Stimulated activated CD4-positive, alpha-beta T cell treated with anti-CD3 and anti-CD28 coated beads, Interleukin-2, amount 100 ng/mL, for 48 hours (primary cell): ENCODE measurements at regions not wholly inside any gene's neighbourhood (a gene's known extent, or its start where the extent isn't known, plus 50 kb on each side); places are given as distances from the start of the nearest gene placed in this dataset.
"Not testable (repeated sequence)": the region's sequence is repeated elsewhere in the genome, so short reads cannot be mapped to it uniquely, and the experiment has no call there.

ENCODE experiments used
- DNase-seq, 2 donors: peaks; one replicate each; pipeline ENCODE4 v3.0.0-alpha.2; 2020

DNA sequence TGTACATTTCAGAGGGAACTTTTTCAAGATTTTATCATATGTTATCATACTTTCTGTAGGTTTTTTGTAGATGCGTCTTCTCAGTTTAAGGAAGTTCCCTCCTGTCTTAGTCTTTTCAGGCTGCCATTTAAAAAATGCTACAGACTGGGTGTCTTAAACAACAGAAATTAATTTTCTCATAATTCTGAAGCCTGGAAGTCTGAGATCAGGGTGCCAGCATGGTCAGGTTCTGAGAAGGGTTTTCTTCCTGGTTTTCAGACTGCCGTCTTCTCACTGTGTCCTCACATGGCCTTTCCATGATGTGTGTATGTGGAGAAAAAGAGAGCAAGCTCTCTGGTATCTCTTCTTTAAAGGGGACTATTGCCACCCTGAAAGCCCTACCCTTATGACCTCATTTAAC is 189.9 kb upstream of the SOX2 start:
- no peak for DNase-seq

GRCh38 chr3:181518222-181518621 is 193.5 kb upstream of the SOX2 start:
- no peak for DNase-seq

GRCh38 chr3:181512787-181513186 is 198.9 kb upstream of the SOX2 start:
- DNase-seq, result no peak

DNA sequence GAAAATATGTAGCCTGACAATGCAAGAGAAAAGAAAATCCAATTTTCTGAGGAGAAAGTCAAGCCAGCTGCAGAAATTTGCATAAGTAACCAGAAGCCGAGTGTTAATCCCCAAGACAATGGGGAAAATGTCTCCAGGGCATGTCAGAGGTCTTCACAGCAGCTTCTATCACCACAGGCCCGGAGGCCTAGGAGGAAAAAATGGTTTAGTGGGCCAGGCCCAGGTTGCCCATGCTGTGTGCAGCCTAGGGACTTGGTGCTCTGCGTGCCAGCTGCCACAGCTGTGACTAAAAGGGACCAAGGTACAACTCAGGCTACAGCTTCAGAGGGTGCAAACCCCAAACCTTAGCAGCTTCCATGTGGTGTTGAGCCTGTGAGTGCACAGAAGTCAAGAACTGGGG is 201.2 kb upstream of the SOX2 start:
- no peak for DNase-seq

- no peak for DNase-seq
These were observed 214.4 kb upstream of the SOX2 start for GRCh38 chr3:181497358-181497757.

GRCh38 chr3:181493423-181493822 is 218.3 kb upstream of the SOX2 start:
- no peak for DNase-seq

DNA sequence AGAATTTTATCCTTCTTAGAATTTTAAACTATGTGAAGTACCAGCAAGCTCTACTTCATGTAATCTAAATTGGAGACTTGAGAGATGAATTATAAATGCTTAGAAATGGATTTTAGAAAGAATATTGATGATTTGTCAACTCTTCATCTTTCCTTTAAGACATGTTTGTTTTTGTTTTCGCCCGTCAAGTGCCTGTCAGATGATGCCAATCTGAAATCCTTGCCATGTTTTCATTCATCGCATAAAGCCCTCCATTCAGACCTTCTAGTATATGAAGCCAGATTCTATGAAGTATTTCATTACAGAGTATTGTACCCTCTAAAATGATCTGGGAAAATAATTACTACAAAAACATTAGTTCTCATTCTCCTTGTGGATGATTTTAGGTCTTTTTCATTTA is 223.2 kb upstream of the SOX2 start:
- DNase-seq, result no peak

DNA sequence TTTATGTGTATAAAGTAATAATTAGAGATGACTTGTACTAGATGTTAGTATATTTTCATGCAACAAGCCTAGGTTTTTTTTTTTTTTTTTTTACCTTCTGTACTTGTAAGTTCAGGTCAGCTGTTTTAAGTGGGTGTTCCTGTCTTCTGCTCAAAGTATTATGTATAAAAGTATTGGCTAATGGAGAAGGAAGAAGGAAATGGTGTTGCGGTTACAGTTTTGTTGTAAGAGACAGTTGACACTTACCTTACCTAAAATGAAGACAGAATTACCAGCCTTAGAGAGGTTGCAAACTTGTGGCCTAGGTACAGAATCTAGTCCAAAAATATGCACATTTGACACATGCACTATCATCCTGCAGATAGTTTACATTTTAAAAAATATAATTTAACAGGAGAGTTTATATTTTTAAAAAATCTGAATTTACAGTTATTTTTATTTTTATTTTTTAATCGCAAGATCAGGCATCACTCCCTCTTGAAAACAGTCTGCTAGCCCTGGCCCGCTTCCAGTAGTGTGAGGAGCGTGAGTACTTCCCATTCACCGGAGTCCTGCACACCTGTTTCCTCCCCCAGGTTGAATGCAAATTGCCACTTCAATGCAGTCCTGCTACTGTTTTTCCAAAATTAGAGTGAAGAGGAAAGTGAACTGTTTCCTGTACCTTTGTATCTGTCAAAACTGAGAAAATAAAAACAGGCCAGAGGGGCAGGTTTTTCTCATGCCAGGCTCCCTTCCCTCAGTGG is 224.3 kb upstream of the SOX2 start:
- no peak for DNase-seq

- no peak for DNase-seq
These were observed 225.4 kb upstream of the SOX2 start for GRCh38 chr3:181486141-181486885.

DNA sequence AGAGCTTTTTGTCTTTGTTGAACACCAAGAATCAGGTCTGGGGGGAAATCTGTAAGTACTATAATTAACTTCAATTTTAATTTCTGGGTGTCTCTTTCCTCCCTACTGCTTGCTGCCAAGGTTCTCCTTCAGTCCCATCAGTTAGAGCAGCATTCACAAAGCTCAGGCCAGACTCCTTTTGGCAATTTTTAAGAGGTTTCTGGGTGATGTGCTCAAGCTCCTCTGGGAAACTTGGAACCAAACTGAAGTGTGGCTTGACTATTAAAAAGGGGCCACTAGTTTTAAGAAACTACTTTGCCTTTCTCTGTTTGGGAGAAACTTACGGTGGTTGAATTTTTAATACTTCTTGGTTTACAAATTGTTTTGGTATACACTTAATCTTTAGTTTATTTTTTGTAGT is 227.7 kb upstream of the SOX2 start:
- DNase-seq, result no peak

GRCh38 chr3:181475146-181475545 is 236.6 kb upstream of the SOX2 start:
- DNase-seq, result not testable (repeated sequence)

GRCh38 chr3:181470349-181470748 is 241.4 kb upstream of the SOX2 start:
- no peak for DNase-seq

DNA sequence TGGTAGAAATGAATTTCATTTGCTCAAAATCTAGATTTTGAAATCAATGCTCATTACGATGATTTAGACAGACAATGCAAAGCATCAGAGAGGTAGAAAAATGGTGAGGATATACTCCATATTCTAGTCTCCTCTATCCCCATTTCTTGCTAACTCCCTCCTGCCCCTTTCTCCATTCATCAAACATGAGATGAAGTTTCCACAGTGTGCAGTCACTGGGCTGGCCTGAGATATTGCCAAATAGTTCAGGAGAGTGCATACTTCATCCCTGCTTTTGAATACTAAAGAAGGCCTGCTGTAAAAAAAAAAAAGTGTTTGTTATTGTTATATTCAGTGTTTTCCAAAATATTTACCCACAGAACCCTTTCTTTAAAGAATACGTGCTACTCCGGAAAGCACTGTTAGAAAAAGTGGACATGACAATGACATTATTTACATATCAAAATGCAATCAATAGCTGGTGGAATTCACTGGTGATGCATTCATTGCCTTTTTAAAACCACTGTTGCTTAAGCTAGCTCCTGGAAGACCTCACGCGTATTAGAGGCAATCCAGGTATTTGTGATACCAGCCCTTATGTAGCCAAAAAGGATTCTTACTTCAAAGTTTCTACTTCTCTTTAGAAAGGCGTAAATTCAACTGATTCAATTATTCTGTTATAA is 247.6 kb upstream of the SOX2 start:
- DNase-seq, result no peak

GRCh38 chr3:181461381-181461780 is 250.3 kb upstream of the SOX2 start:
- DNase-seq, result no peak

- DNase-seq, result no peak
These were observed 252.2 kb upstream of the SOX2 start for GRCh38 chr3:181459516-181459915.

DNA sequence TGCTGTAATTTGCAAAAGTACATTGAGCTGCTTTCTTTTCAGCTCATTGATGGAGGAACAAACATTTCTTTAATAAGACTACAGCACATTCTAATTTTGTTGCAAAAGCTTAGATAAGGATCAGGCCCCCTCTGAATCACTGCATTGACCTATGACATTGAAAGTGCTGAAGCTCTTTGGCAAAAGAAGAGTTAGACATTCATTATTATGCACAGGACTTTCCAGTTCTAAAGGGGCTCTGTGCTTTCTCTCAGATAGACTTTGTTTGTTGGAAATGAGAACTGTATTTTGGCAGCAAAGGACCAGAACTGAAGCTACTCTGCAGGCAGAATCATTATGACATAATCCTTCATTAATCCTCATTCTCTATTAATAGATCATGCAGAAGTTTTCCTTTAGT is 252.9 kb upstream of the SOX2 start:
- DNase-seq, result no peak

DNA sequence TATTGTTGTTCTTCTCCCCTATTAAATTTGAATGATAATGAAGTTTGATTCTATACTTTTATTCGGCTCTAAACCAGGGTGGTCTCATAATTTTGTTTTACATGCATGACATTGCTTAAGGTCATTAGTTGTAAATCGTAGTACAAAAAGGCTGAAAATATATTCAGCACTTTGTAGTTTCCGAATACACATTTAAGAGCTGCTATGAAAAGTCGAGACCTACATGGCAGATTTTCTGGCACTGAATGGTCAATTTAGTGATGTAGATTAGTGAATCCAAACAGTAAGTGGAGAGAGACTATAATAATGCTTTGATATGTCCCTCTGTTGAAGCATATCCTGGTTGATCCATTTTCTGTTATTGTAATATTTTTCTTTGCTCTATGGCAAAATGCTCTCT is 254.0 kb upstream of the SOX2 start:
- no peak for DNase-seq

DNA sequence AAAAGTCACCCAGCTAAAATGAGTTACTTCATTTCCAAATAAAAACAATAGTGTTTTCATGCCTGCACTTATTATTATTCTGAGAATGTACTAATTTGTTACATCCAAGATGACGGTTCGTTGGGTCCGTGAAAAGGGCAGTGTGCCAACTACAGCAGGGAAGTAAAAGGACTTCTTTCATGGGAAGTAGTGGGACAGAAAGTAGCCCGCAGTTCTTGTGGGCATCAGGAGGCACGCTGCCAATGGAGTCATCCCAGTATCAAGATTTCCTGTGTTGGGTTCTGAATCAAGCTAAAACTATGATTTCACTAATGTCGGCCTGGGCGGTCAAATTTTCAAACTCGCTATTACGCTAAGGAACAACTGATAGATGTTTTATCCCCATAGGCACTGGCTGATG is 254.5 kb upstream of the SOX2 start:
- DNase-seq, result no peak

DNA sequence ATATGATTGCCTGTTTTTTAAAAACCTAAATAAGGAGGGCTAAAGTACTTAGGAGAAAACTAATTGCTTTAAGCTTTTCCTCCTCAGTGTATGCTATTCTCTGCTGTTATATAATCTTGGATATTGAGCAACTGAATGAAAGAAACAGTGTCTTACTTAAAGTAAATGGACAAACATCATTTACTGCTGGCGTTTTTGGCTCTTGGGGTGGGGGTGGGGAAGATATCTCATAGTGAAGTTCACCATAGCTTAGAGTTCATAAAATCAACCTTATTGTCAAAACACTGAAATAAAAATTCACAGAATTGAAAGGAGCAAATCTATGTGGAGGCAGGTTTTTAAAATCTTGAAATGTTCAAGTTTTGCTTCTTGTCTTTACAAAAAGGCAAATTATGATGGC is 256.4 kb upstream of the SOX2 start:
- no peak for DNase-seq

GRCh38 chr3:181454451-181455027 is 257.2 kb upstream of the SOX2 start:
- no peak for DNase-seq

GRCh38 chr3:181446741-181447140 is 265.0 kb upstream of the SOX2 start:
- DNase-seq, result no peak

GRCh38 chr3:181442066-181442465 is 269.7 kb upstream of the SOX2 start:
- no peak for DNase-seq

DNA sequence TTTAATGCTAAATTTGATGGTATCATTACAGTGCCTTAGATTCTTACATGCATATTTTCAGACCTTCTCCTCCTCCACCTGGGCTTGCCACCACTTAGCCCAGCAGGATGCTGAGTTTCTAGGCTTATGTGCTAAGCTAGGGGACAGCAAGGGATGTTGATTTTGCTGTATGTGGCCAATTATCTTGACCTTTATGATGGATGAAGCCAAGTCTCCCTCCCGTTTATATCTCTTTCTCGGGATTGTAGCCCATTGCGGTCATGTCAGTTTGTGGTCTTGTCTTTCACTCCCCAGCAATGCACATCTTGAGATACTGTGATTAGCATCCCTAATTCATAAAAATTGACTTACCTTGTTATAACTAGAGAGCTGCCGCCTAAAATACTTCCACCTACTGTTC is 278.7 kb upstream of the SOX2 start:
- no peak for DNase-seq

- DNase-seq, result no peak
These were observed 280.0 kb upstream of the SOX2 start for GRCh38 chr3:181431748-181432147.
